H9 (cell line): ENCODE measurements at regions not wholly inside any gene's neighbourhood (a gene's known extent, or its start where the extent isn't known, plus 50 kb on each side); places are given as distances from the start of the nearest gene placed in this dataset.

Experiments used
- DNase-seq: peaks from one replicate; pipeline ENCODE4 v3.0.0-alpha.2; 2017
- H2AFZ ChIP-seq: one replicate; pipeline ENCODE4 v1.6.1; 2013; ENCODE audit warnings: mild to moderate bottlenecking, low read length, control low read depth, moderate library complexity
- H2AK5ac ChIP-seq: 2 replicates; pipeline ENCODE4 v1.6.1; 2013; ENCODE audit warnings: low read length, control low read depth, mixed read lengths; ENCODE audit not compliant: insufficient read length
- H2BK120ac ChIP-seq: one replicate; pipeline ENCODE4 v1.6.1; 2013; ENCODE audit warnings: low read depth, mild to moderate bottlenecking, low read length, control low read depth, inconsistent platforms; ENCODE audit not compliant: poor library complexity, severe bottlenecking
- H2BK12ac ChIP-seq: 2 replicates; pipeline ENCODE4 v1.6.1; 2013; ENCODE audit warnings: low read length, control low read depth, mixed read lengths, low read depth; ENCODE audit not compliant: insufficient read length
- H2BK15ac ChIP-seq: 2 replicates; pipeline ENCODE4 v1.6.1; 2013; ENCODE audit warnings: low read depth, low read length, control low read depth
- H2BK20ac ChIP-seq: one replicate; pipeline ENCODE4 v1.6.1; 2013; ENCODE audit warnings: low read depth, mild to moderate bottlenecking, low read length, control low read depth, inconsistent platforms; ENCODE audit not compliant: poor library complexity, severe bottlenecking
- H2BK5ac ChIP-seq: 2 replicates; pipeline ENCODE4 v1.6.1; 2013; ENCODE audit warnings: low read length, control low read depth, mixed read lengths; ENCODE audit not compliant: insufficient read length
- H3K14ac ChIP-seq: 2 replicates; pipeline ENCODE4 v1.6.1; 2013; ENCODE audit warnings: low read length, control low read depth; ENCODE audit not compliant: insufficient read depth
- H3K18ac ChIP-seq: 2 replicates; pipeline ENCODE4 v1.6.1; 2013; ENCODE audit warnings: low read depth, mild to moderate bottlenecking, mixed read lengths, low read length, control low read depth; ENCODE audit not compliant: insufficient read length
- H3K23ac ChIP-seq: 2 replicates; pipeline ENCODE4 v1.6.1; 2013; ENCODE audit warnings: low read length, control low read depth, mixed read lengths, low read depth; ENCODE audit not compliant: insufficient read length
- H3K23me2 ChIP-seq: 2 replicates; pipeline ENCODE4 v1.6.1; 2013; ENCODE audit warnings: low read depth, mild to moderate bottlenecking, mixed read lengths, low read length, control low read depth; ENCODE audit not compliant: insufficient read length, poor library complexity, severe bottlenecking
- H3K27ac ChIP-seq: 2 replicates; pipeline ENCODE4 v1.5.1; 2013; ENCODE audit warnings: low read length, control low read depth, mixed read lengths, low read depth; ENCODE audit not compliant: insufficient read length
- H3K27me3 ChIP-seq: 2 replicates; pipeline ENCODE4 v1.6.1; 2013; ENCODE audit warnings: low read length, control low read depth, inconsistent platforms; ENCODE audit not compliant: insufficient read depth
- H3K4ac ChIP-seq: 2 replicates; pipeline ENCODE4 v1.6.1; 2013; ENCODE audit warnings: low read depth, mild to moderate bottlenecking, control low read depth, inconsistent platforms, low read length, moderate library complexity
- H3K4me1 ChIP-seq: 2 replicates; pipeline ENCODE4 v1.6.1; 2013; ENCODE audit warnings: low read length, control low read depth, inconsistent platforms; ENCODE audit not compliant: insufficient read depth
- H3K4me2 ChIP-seq: 2 replicates; pipeline ENCODE4 v1.6.1; 2013; ENCODE audit warnings: low read length, control low read depth, mixed read lengths; ENCODE audit not compliant: insufficient read length, insufficient read depth
- H3K56ac ChIP-seq: 2 replicates; pipeline ENCODE4 v1.6.1; 2013; ENCODE audit warnings: low read depth, mild to moderate bottlenecking, mixed read lengths, low read length, control low read depth; ENCODE audit not compliant: insufficient read length
- H3K79me1 ChIP-seq: 2 replicates; pipeline ENCODE4 v1.6.1; 2013; ENCODE audit warnings: low read depth, mild to moderate bottlenecking, moderate library complexity, low read length, control low read depth, inconsistent platforms; ENCODE audit not compliant: insufficient read depth, poor library complexity, severe bottlenecking
- H3K79me2 ChIP-seq: 2 replicates; pipeline ENCODE4 v1.6.1; 2013; ENCODE audit warnings: low read length, control low read depth, inconsistent platforms; ENCODE audit not compliant: insufficient read depth
- H3K9ac ChIP-seq: 2 replicates; pipeline ENCODE4 v1.6.1; 2013; ENCODE audit warnings: low read length, control low read depth, mixed read lengths; ENCODE audit not compliant: insufficient read length; ENCODE audit errors: extremely low read depth
- H3K9me3 ChIP-seq: one replicate; pipeline ENCODE4 v1.6.1; 2013; ENCODE audit warnings: low read depth, low read length, inconsistent platforms; ENCODE audit not compliant: control insufficient read depth
- H3T11ph ChIP-seq: one replicate; pipeline ENCODE4 v1.6.1; 2013; ENCODE audit warnings: mild to moderate bottlenecking, low read length, control low read depth, inconsistent platforms
- H4K20me1 ChIP-seq: one replicate; pipeline ENCODE4 v1.6.1; 2013; ENCODE audit not compliant: control insufficient read depth, insufficient read length, insufficient read depth
- H4K5ac ChIP-seq: 2 replicates; pipeline ENCODE4 v1.6.1; 2013; ENCODE audit warnings: low read depth, mild to moderate bottlenecking, mixed read lengths, low read length, control low read depth; ENCODE audit not compliant: insufficient read length
- H4K8ac ChIP-seq: replicated peaks from 2 replicates; pipeline ENCODE4 v1.6.1; 2013; ENCODE audit warnings: low read length, control low read depth, mixed read lengths, low read depth; ENCODE audit not compliant: insufficient read length
- H4K91ac ChIP-seq: 2 replicates; pipeline ENCODE4 v1.6.1; 2013; ENCODE audit warnings: low read depth, mild to moderate bottlenecking, moderate library complexity, mixed read lengths, low read length, control low read depth; ENCODE audit not compliant: insufficient read length
- H3K27ac Mint-ChIP-seq, 3 experiments: 2 replicates in 2 of 3; 3 replicates in 1 of 3; pipeline ENCODE4 v1.8.0; 2020 to 2021; ENCODE audit warnings: mixed read lengths in 3 of 3, mild to moderate bottlenecking in 1 of 3, moderate library complexity in 1 of 3
- H3K27me3 Mint-ChIP-seq: 2 replicates; pipeline ENCODE4 v1.8.0; 2021; ENCODE audit warnings: low read depth, mild to moderate bottlenecking, moderate library complexity, mixed read lengths
- H3K36me3 Mint-ChIP-seq, 3 experiments: 2 replicates in 2 of 3; 3 replicates in 1 of 3; pipeline ENCODE4 v1.8.0; 2020 to 2021; ENCODE audit warnings: low read depth in 3 of 3, mixed read lengths in 3 of 3; ENCODE audit not compliant: insufficient read depth in 1 of 3
- H3K4me1 Mint-ChIP-seq, 2 experiments: 2 replicates each; pipeline ENCODE4 v1.8.0; 2020; ENCODE audit warnings: mixed read lengths in 2 of 2
- H3K4me3 Mint-ChIP-seq, 2 experiments: 2 replicates in 1 of 2; 3 replicates in 1 of 2; pipeline ENCODE4 v1.8.0; 2020 to 2021; ENCODE audit warnings: mild to moderate bottlenecking in 2 of 2, mixed read lengths in 2 of 2, moderate library complexity in 1 of 2
- H3K9me3 Mint-ChIP-seq, 2 experiments: 2 replicates in 1 of 2; 3 replicates in 1 of 2; pipeline ENCODE4 v1.8.0; 2020; ENCODE audit warnings: mild to moderate bottlenecking in 2 of 2, mixed read lengths in 2 of 2, moderate library complexity in 1 of 2
- WGBS: extraction: QIAGEN DNeasy Blood & Tissue Kit; methylation state at CpG from one replicate; pipeline ENCODE4 v1.1.7; 2013; ENCODE audit warnings: missing lambda C conversion rate, low lambda C conversion rate, mixed read lengths; ENCODE audit not compliant: insufficient read length; ENCODE audit errors: extremely low coverage; 5-methylcytosine and 5-hydroxymethylcytosine counted together
- TF ChIP-seq, protein P1 (sequence below): fragments of 200-600 bp; sonication (generic); conservative IDR thresholded peaks from 3 replicates; pipeline ENCODE4 v1.8.0; 2021; ENCODE audit warnings: antibody characterized with exemption, mild to moderate bottlenecking

DNA sequence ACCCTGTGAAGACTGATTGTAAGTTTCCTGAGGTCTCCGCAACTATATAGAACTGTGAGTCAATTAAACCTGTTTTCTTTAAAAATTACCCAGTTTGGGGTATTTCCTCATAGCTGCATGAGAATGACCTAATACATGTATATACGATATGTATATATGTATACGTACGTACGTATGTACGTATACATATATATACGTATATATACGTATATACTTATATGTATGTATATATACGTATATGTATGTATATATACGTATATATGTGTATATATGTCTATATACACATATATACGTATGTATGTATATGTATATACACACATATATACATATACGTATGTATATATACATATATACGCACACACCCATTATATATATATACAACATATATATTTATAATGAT is 1153.0 kb upstream of the CDH18 start:
- no peaks in the 10 kb centered on the region for H3K4me1 ChIP-seq
- H3K79me2 ChIP-seq: no peaks in the 10 kb centered on the region
- no peak overlapping the region for H2BK120ac ChIP-seq
- no peaks in the 10 kb centered on the region for H3K9me3 Mint-ChIP-seq
- no peak overlapping the region for H3K27ac Mint-ChIP-seq
- H2AFZ ChIP-seq: no peak overlapping the region
- TF ChIP-seq, protein P1, sequence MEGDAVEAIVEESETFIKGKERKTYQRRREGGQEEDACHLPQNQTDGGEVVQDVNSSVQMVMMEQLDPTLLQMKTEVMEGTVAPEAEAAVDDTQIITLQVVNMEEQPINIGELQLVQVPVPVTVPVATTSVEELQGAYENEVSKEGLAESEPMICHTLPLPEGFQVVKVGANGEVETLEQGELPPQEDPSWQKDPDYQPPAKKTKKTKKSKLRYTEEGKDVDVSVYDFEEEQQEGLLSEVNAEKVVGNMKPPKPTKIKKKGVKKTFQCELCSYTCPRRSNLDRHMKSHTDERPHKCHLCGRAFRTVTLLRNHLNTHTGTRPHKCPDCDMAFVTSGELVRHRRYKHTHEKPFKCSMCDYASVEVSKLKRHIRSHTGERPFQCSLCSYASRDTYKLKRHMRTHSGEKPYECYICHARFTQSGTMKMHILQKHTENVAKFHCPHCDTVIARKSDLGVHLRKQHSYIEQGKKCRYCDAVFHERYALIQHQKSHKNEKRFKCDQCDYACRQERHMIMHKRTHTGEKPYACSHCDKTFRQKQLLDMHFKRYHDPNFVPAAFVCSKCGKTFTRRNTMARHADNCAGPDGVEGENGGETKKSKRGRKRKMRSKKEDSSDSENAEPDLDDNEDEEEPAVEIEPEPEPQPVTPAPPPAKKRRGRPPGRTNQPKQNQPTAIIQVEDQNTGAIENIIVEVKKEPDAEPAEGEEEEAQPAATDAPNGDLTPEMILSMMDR: no peak
- no peak overlapping the region for H3K23ac ChIP-seq
- H2BK5ac ChIP-seq: no peak overlapping the region
- no peak overlapping the region for H3K9ac ChIP-seq
- no peak overlapping the region for H4K8ac ChIP-seq
- no CpG with 5 or more reads among the region's 13 CpGs for WGBS
- H2BK20ac ChIP-seq: no peak overlapping the region
- no peaks in the 10 kb centered on the region for H3K27me3 Mint-ChIP-seq
- H4K20me1 ChIP-seq: no peaks in the 10 kb centered on the region
- H3K27me3 ChIP-seq: no peaks in the 10 kb centered on the region
- H3K56ac ChIP-seq: no peak overlapping the region
- no peaks in the 10 kb centered on the region for H3K4me1 Mint-ChIP-seq
- no peak overlapping the region for H3K14ac ChIP-seq
- no peak overlapping the region for H3T11ph ChIP-seq
- no peak overlapping the region for H2BK12ac ChIP-seq
- H3K9me3 ChIP-seq: no peaks in the 10 kb centered on the region
- no peak overlapping the region for H3K4ac ChIP-seq
- H3K27ac ChIP-seq: no peak overlapping the region
- H3K4me2 ChIP-seq: no peak overlapping the region
- no peak overlapping the region for H3K4me3 Mint-ChIP-seq
- no peak overlapping the region for H2AK5ac ChIP-seq
- H3K18ac ChIP-seq: no peak overlapping the region
- DNase-seq: no peak
- H2BK15ac ChIP-seq: no peak overlapping the region
- no peak overlapping the region for H4K5ac ChIP-seq
- no peak overlapping the region for H4K91ac ChIP-seq
- H3K23me2 ChIP-seq: no peaks in the 10 kb centered on the region
- no peaks in the 10 kb centered on the region for H3K79me1 ChIP-seq
- H3K36me3 Mint-ChIP-seq: no peaks in the 10 kb centered on the region
